ENCODE measurements at regions not wholly inside any gene's neighbourhood (a gene's known extent, or its start where the extent isn't known, plus 50 kb on each side); places are given as distances from the start of the nearest gene placed in this dataset.

GRCh38 chr2:156679820-156680219 lies 243.6 kb downstream of the GPD2 start:
- Histone ChIP-seq H3K9me3 (ENCODE audit: severe bottlenecking) (no peaks in the 10 kb centered on the region), H3K4me3 (ENCODE audit: severe bottlenecking) (no peak overlapping the region), H3K36me3 (ENCODE audit: low read depth) (no peaks in the 10 kb centered on the region), H3K4me1 (ENCODE audit: insufficient read depth, poor library complexity, severe bottlenecking) (no peaks in the 10 kb centered on the region), H3K27ac (ENCODE audit: poor library complexity, severe bottlenecking) (no peak overlapping the region), H3K27me3 (ENCODE audit: insufficient read depth, poor library complexity, severe bottlenecking) (no peaks in the 10 kb centered on the region)
- no peak for DNase-seq (ENCODE audit: low spot score)
- TF ChIP-seq CTCF (IDR thresholded peaks at IDR 0.05; ENCODE audit: poor library complexity, severe bottlenecking) = no peak
- ATAC-seq (ENCODE audit: low read depth) = no peak

GRCh38 chr2:156680266-156680665 lies 244.1 kb downstream of the GPD2 start:
- Histone ChIP-seq H3K4me1 (ENCODE audit: insufficient read depth, poor library complexity, severe bottlenecking) (no peaks in the 10 kb centered on the region), H3K9me3 (ENCODE audit: severe bottlenecking) (no peaks in the 10 kb centered on the region), H3K36me3 (ENCODE audit: low read depth) (no peaks in the 10 kb centered on the region), H3K4me3 (ENCODE audit: severe bottlenecking) (no peak overlapping the region), H3K27me3 (ENCODE audit: insufficient read depth, poor library complexity, severe bottlenecking) (no peaks in the 10 kb centered on the region), H3K27ac (ENCODE audit: poor library complexity, severe bottlenecking) (no peak overlapping the region)
- TF ChIP-seq CTCF (IDR thresholded peaks at IDR 0.05; ENCODE audit: poor library complexity, severe bottlenecking) = no peak
- DNase-seq (ENCODE audit: low spot score) (no peak), ATAC-seq (ENCODE audit: low read depth) (no peak)

GRCh38 chr2:156687126-156687525 lies 250.9 kb downstream of the GPD2 start:
- no peak overlapping the region for H3K4me3 ChIP-seq (ENCODE audit: severe bottlenecking)
- ATAC-seq (ENCODE audit: low read depth) (no peak), DNase-seq (ENCODE audit: low spot score) (no peak)
- H3K9me3 ChIP-seq (ENCODE audit: severe bottlenecking) = no peaks in the 10 kb centered on the region
- no peaks in the 10 kb centered on the region for H3K36me3 ChIP-seq (ENCODE audit: low read depth)
- no peaks in the 10 kb centered on the region for H3K27me3 ChIP-seq (ENCODE audit: insufficient read depth, poor library complexity, severe bottlenecking)
- H3K4me1 ChIP-seq (ENCODE audit: insufficient read depth, poor library complexity, severe bottlenecking) = no peaks in the 10 kb centered on the region
- H3K27ac ChIP-seq (ENCODE audit: poor library complexity, severe bottlenecking) = no peak overlapping the region
- TF ChIP-seq CTCF (IDR thresholded peaks at IDR 0.05; ENCODE audit: poor library complexity, severe bottlenecking) = no peak

GRCh38 chr2:156687715-156688114 lies 251.5 kb downstream of the GPD2 start:
- no peaks in the 10 kb centered on the region for H3K4me1 ChIP-seq (ENCODE audit: insufficient read depth, poor library complexity, severe bottlenecking)
- H3K27ac ChIP-seq (ENCODE audit: poor library complexity, severe bottlenecking) = no peak overlapping the region
- no peak overlapping the region for H3K4me3 ChIP-seq (ENCODE audit: severe bottlenecking)
- no peaks in the 10 kb centered on the region for H3K27me3 ChIP-seq (ENCODE audit: insufficient read depth, poor library complexity, severe bottlenecking)
- no peaks in the 10 kb centered on the region for H3K36me3 ChIP-seq (ENCODE audit: low read depth)
- TF ChIP-seq CTCF (IDR thresholded peaks at IDR 0.05; ENCODE audit: poor library complexity, severe bottlenecking) = no peak
- DNase-seq (ENCODE audit: low spot score) (no peak), ATAC-seq (ENCODE audit: low read depth) (peak; percentile 53; the same call in 1 of the 3 replicates)
- no peaks in the 10 kb centered on the region for H3K9me3 ChIP-seq (ENCODE audit: severe bottlenecking)

GRCh38 chr2:156689939-156690338 lies 253.8 kb downstream of the GPD2 start:
- no peak for DNase-seq (ENCODE audit: low spot score)
- Histone ChIP-seq H3K9me3 (ENCODE audit: severe bottlenecking) (no peaks in the 10 kb centered on the region), H3K4me3 (ENCODE audit: severe bottlenecking) (no peak overlapping the region), H3K27ac (ENCODE audit: poor library complexity, severe bottlenecking) (no peak overlapping the region), H3K27me3 (ENCODE audit: insufficient read depth, poor library complexity, severe bottlenecking) (no peaks in the 10 kb centered on the region), H3K36me3 (ENCODE audit: low read depth) (no peaks in the 10 kb centered on the region), H3K4me1 (ENCODE audit: insufficient read depth, poor library complexity, severe bottlenecking) (no peaks in the 10 kb centered on the region)
- TF ChIP-seq CTCF (IDR thresholded peaks at IDR 0.05; ENCODE audit: poor library complexity, severe bottlenecking) = no peak
- ATAC-seq (ENCODE audit: low read depth) = no peak
